ENCODE measurements at regions not wholly inside any gene's neighbourhood (a gene's known extent, or its start where the extent isn't known, plus 50 kb on each side); places are given as distances from the start of the nearest gene placed in this dataset.

GRCh38 chr3:151935446-151935845 is 62.0 kb downstream of the SUCNR1 start:
- DNase-seq: no peak

- DNase-seq: no peak
Measured at GRCh38 chr3:151940481-151940880, 67.0 kb downstream of the SUCNR1 start.

GRCh38 chr3:151943539-151943938 is 70.1 kb downstream of the SUCNR1 start:
- no peak for DNase-seq

GRCh38 chr3:151944356-151944755 is 70.9 kb downstream of the SUCNR1 start:
- no peak for DNase-seq

- DNase-seq: no peak
Measured at GRCh38 chr3:151946606-151947005, 73.2 kb downstream of the SUCNR1 start.

- no peak for DNase-seq
Measured at GRCh38 chr3:151949706-151950105, 76.3 kb downstream of the SUCNR1 start.

GRCh38 chr3:151955356-151955755 is 81.9 kb downstream of the SUCNR1 start:
- no peak for DNase-seq

- no peak for DNase-seq
Measured at GRCh38 chr3:151960961-151961580, 87.6 kb downstream of the SUCNR1 start.

GRCh38 chr3:151962352-151962751 is 88.9 kb downstream of the SUCNR1 start:
- DNase-seq: no peak

- DNase-seq: no peak
Measured at GRCh38 chr3:151962912-151963311, 89.5 kb downstream of the SUCNR1 start.

GRCh38 chr3:151964743-151965142 is 91.3 kb downstream of the SUCNR1 start:
- DNase-seq: no peak

- DNase-seq: no peak
Measured at GRCh38 chr3:151969026-151969642, 95.7 kb downstream of the SUCNR1 start.

- no peak for DNase-seq
Measured at GRCh38 chr3:151971814-151972579, 98.6 kb downstream of the SUCNR1 start.

GRCh38 chr3:151974067-151974466 is 100.6 kb downstream of the SUCNR1 start:
- DNase-seq: no peak

- DNase-seq: no peak
Measured at GRCh38 chr3:151976211-151977050, 103.0 kb downstream of the SUCNR1 start.

GRCh38 chr3:151979906-151980305 is 106.5 kb downstream of the SUCNR1 start:
- DNase-seq: no peak

- no peak for DNase-seq
Measured at GRCh38 chr3:151983538-151983937, 110.1 kb downstream of the SUCNR1 start.

GRCh38 chr3:151985787-151986430 is 112.5 kb downstream of the SUCNR1 start:
- no peak for DNase-seq

- DNase-seq: no peak
Measured at GRCh38 chr3:151987893-151988292, 114.5 kb downstream of the SUCNR1 start.

- DNase-seq: no peak
Measured at GRCh38 chr3:151989621-151990020, 116.2 kb downstream of the SUCNR1 start.

- DNase-seq: no peak
Measured at GRCh38 chr3:151990696-151991376, 117.4 kb downstream of the SUCNR1 start.

Data from activated CD4-positive, alpha-beta T cell treated with anti-CD3 and anti-CD28 coated beads, Interleukin-2, Interleukin-6, amounts not matched to agents 100 ng/mL and 50 ng/mL, durations not matched to agents 16 hours and 8 hours (primary cell).